Gastrocnemius medialis (tissue), 4 donors: ENCODE measurements at regions not wholly inside any gene's neighbourhood (a gene's known extent, or its start where the extent isn't known, plus 50 kb on each side); places are given as distances from the start of the nearest gene placed in this dataset.

Experiments
- POLR2A ChIP-seq, 2 donors: fragments of 450-650 bp; IDR thresholded peaks; one replicate each; pipeline ENCODE4 v1.6.1; 2017; ENCODE audit warnings: antibody characterized with exemption in 2 of 2, mild to moderate bottlenecking in 2 of 2, moderate library complexity in 2 of 2
- TF ChIP-seq, protein P1 (sequence below), 5 experiments: fragments of 450-650 bp in 3 of 5; fragments of 200-600 bp in 2 of 5; sonication (generic) in 2 of 5; IDR thresholded peaks in 4 of 5; conservative IDR thresholded peaks in 1 of 5; 1 replicate in 4 of 5; 2 replicates in 1 of 5; pipeline ENCODE4 v1.5.1; 2016 to 2019; ENCODE audit warnings: antibody characterized with exemption in 5 of 5, mild to moderate bottlenecking in 3 of 5, moderate library complexity in 3 of 5

DNA sequence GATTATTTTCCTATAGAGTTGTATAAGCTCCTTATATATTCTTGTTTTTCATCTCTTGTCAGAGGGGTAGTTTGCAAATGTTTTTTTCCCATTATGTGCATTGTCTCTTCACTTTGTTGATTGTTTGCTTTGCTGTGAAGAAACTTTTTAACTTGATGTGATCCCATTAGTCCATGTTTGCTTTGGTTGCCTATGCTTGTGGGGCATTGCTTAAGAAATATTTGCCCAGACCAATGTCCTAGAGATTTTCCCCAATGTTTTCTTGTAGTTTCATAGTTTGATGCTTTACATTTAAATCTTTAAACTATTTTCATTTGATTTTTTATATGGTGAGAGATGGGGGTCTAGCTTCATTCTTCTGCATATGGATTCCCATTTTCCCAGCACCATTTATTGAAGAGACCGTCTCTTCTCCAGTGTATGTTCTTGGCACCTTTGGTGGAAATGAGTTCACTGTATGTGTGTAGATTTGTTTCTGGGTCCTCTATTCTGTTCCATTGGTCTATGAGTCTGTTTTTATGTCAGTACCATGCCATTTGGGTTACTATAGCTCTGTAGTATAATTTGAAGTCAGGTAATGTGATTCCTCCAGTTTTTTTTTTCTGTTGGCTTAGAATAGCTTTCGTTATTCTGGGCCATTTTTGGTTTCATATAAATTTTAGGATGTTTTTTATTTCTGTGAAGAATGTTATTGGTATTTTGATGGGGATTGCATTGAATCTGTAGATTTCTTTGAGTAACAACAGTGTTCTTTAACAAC is 165.8 kb downstream of the ABCA8 start:
- TF ChIP-seq, protein P1, sequence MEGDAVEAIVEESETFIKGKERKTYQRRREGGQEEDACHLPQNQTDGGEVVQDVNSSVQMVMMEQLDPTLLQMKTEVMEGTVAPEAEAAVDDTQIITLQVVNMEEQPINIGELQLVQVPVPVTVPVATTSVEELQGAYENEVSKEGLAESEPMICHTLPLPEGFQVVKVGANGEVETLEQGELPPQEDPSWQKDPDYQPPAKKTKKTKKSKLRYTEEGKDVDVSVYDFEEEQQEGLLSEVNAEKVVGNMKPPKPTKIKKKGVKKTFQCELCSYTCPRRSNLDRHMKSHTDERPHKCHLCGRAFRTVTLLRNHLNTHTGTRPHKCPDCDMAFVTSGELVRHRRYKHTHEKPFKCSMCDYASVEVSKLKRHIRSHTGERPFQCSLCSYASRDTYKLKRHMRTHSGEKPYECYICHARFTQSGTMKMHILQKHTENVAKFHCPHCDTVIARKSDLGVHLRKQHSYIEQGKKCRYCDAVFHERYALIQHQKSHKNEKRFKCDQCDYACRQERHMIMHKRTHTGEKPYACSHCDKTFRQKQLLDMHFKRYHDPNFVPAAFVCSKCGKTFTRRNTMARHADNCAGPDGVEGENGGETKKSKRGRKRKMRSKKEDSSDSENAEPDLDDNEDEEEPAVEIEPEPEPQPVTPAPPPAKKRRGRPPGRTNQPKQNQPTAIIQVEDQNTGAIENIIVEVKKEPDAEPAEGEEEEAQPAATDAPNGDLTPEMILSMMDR (IDR thresholded peaks at IDR 0.05 in 4 of 5, conservative IDR thresholded peaks at IDR 0.05 in 1 of 5) = no peak
- no peak for TF ChIP-seq POLR2A (IDR thresholded peaks at IDR 0.05)
